ENCODE measurements at regions not wholly inside any gene's neighbourhood (a gene's known extent, or its start where the extent isn't known, plus 50 kb on each side); places are given as distances from the start of the nearest gene placed in this dataset.

- no peak for DNase-seq (ENCODE audit: low read depth in 2 of 2)
These were observed 290.1 kb upstream of the PTGER4 start for GRCh38 chr5:40389591-40389990.

DNA sequence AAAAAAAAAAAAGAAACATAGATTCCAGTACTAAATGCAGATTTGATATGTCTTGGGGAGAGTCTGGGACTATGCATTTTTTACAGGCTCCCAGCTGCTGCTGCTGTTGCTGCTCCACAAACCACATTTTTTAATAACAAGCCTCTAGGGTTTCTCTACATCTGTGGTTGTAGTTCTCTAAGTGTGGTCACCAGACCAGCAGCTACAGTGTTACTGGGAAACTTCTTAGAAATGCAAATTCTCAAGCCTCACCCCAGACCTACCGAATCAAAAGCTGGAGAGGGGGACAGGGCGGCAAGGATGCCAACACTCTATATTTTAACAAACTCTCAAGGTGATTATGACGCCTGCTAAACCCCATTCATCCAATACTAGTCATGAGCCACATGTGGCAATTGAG, 293.4 kb upstream of the PTGER4 start:
- no peak for DNase-seq (ENCODE audit: low read depth in 2 of 2)

DNA sequence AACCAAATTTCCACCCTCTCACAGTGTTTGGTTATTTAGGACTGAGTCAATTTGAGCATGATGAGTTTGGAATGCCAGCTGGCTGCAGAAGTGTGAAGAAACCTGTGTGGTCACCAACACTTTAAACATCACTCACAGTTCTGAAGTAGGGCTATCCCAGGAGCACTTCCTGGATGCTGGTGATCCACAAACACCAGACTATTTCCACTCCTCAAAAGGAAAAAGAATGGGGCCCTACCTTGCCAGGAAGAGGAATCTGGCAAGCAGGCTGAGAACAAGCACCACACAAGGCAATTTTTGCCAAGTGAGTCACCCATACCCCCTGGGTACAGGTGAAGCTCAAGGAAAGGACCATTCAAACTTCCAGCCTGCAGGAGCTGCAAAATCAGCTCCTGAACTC, 294.2 kb upstream of the PTGER4 start:
- DNase-seq (ENCODE audit: low read depth in 2 of 2) = no peak

DNA sequence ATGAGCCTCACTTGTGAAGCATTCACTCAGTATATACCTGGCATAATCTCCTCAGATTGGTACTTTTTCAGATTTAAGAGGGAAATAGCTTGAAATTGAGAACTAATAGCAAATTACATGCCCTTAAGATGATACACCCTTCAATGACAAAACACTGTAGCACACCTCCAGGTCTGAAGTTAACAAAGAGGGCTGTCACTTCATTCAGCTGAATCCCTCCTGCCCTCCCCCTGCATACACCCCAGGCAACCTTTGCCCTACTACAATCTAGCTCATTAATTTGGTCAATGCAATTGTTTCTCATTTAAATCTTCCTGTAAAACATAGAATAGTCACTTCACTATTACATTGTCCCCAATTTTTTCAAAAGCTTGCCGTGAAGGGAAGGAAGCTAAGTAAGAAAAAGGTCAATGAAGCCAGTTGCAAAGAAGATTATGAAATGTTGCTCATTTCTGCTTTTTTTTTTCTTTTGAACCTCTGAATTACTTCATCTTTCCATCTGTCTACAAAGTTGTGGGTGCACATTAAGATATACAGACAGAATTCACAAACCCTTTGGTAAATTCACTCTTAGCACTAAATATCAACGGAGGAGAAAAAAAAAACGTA, 294.8 kb upstream of the PTGER4 start:
- DNase-seq (ENCODE audit: low read depth in 2 of 2) = no peak

GRCh38 chr5:40383749-40384651, 295.7 kb upstream of the PTGER4 start:
- no peak for DNase-seq (ENCODE audit: low read depth in 2 of 2)

DNA sequence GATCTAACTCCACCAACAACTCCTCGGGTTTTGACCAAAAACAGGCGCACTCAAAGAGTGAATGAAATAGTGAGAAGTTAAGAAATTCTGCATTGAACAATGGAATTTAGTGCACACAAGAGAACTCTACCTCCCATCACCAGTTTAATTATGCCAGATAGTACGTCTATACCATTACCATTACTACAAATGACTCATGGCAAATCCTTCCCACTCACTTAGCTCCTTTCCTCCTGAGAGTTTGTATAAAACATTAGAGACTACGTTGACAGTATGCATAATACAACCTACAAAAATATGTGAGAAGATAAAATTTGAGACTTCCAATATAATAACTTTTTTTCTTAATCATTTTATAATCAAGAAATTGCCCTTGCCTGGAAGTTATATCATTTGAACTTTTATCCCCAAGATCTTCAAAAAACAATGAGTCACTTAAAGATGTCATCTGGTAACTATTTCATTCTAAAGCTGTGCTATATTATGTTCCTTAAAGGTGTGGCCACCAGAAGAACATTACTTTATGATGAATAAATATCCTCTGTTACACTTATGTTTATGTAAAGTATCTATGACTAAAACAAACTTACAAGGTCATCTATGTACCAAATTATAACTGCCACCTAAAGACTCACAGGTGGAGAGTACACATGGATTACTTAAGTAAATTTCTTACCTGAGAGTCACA, 297.9 kb upstream of the PTGER4 start:
- no peak for DNase-seq (ENCODE audit: low read depth in 2 of 2)

GRCh38 chr5:40381016-40381415, 298.7 kb upstream of the PTGER4 start:
- DNase-seq (ENCODE audit: low read depth in 2 of 2) = no peak

- no peak for DNase-seq (ENCODE audit: low read depth in 2 of 2)
These were observed 301.1 kb upstream of the PTGER4 start for GRCh38 chr5:40378396-40379177.

- DNase-seq (ENCODE audit: low read depth in 2 of 2) = no peak
These were observed 303.1 kb upstream of the PTGER4 start for GRCh38 chr5:40376566-40376965.

GRCh38 chr5:40374853-40375252, 304.9 kb upstream of the PTGER4 start:
- no peak for DNase-seq (ENCODE audit: low read depth in 2 of 2)

DNA sequence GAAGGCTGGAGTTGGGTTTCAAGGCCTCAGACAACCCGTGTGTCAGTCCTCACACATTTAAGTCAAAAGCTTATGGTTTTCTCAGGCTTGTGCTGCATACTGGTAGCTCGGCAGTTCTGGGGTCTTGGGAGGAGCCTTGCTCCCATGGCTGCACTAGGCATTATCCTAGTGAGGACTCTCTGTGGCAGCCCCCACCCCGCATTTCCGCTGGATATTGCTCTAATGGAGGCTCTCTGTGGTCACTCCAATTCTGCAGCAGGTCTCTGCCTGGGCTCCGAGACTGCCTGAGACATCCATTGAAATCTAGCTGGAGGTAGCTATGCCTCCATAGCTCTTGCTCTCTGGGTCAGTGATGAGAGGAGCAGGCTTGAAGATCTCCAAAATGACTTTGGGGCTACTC, 311.5 kb upstream of the PTGER4 start:
- no peak for DNase-seq (ENCODE audit: low read depth in 2 of 2)

GRCh38 chr5:40367255-40367654, 312.5 kb upstream of the PTGER4 start:
- DNase-seq (ENCODE audit: low read depth in 2 of 2) = no peak

GRCh38 chr5:40365342-40366330, 314.1 kb upstream of the PTGER4 start:
- DNase-seq (ENCODE audit: low read depth in 2 of 2) = no peak

GRCh38 chr5:40364441-40364840, 315.3 kb upstream of the PTGER4 start:
- DNase-seq (ENCODE audit: low read depth in 2 of 2) = no peak

- DNase-seq (ENCODE audit: low read depth in 2 of 2) = no peak
These were observed 318.3 kb upstream of the PTGER4 start for GRCh38 chr5:40361378-40361777.

DNA sequence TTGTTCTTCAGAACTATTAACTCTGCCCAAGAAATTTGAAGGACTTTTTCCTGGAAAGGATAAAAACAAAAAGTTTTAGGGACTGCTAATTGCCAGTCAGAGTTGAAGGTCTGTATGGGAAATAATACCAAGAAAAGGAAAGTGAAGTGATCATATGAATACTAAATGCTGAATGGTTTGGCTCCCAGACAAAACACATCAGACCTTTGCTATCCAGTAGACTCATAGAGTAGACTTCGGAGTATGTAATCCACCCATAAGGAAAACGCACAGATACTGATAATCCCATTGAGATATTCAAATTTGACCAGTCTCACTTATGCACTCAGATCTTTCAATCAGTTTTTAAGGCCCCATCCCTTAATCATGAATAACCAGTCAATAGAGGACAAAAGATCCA, 319.0 kb upstream of the PTGER4 start:
- DNase-seq (ENCODE audit: low read depth in 2 of 2) = no peak

DNA sequence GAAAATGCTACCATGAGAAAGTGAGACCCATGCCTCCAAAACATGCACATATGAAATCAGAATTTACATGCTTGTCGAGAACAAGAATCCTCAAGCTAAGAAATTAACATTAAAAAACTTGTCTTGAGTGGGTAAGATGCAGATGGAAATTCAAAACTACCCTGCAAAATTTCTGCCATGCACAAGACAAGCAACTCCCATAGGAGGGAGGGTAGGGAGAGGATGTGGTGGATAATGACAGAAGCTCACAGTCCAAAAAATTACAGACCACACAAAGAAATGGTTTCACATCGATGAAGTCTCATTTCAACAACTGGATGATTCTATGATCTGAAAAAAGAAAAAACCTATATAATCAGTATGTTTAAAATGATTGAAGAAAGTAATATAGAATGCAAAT, 319.9 kb upstream of the PTGER4 start:
- DNase-seq (ENCODE audit: low read depth in 2 of 2) = no peak

GRCh38 chr5:40359093-40359492, 320.6 kb upstream of the PTGER4 start:
- DNase-seq (ENCODE audit: low read depth in 2 of 2) = no peak

- DNase-seq (ENCODE audit: low read depth in 2 of 2) = no peak
These were observed 323.5 kb upstream of the PTGER4 start for GRCh38 chr5:40356248-40356647.

- no peak for DNase-seq (ENCODE audit: low read depth in 2 of 2)
These were observed 323.9 kb upstream of the PTGER4 start for GRCh38 chr5:40355846-40356245.

DNA sequence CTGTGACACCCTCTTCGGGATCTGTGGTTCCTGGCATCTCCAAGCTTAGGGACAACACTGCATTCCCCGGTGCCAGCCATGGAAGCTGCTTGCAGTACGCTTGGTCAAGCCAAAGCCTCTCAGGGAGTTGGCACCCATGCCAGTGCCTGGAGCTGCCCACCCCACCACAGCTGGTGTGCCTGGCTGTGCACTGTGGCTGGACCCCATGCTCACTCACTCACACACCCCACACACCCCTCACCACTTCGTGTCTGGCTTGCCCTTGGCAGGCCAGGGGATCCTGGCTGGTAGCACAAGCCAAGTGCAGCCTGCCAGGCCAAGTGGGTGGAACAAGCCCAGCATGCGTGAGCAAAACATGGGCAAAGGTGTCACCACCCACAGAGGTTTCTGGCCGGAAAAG, 324.5 kb upstream of the PTGER4 start:
- no peak for DNase-seq (ENCODE audit: low read depth in 2 of 2)
